ENCODE measurements at regions not wholly inside any gene's neighbourhood (a gene's known extent, or its start where the extent isn't known, plus 50 kb on each side); places are given as distances from the start of the nearest gene placed in this dataset.

DNA sequence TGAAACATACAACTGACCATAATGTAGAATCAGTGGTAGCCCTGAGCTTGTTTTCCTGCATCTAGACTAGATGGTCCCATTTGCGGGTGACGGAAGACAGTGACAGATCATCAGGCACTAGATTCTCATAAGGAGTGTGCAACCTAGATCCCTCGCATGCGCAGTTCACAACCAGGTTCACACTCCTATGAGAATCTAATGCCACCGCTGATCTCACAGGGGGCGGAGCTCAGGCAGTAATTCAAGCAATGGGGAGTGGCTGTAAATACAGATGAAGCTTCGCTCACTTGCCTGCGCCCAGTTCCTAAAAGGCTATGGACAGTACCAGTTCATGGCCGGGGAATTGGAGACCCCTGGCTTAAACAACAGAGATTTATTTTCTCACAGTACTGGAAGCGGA is 656.3 kb downstream of the HS3ST4 start:
- Histone ChIP-seq H3K27me3 (ENCODE audit: control insufficient read depth, insufficient read depth, low read length) (no peaks in the 10 kb centered on the region), H3K27ac (ENCODE audit: low read length) (no peak overlapping the region), H3K9ac (ENCODE audit: low read length) (no peak overlapping the region), H3K4me3 (ENCODE audit: low read length) (no peak overlapping the region), H3K4me1 (ENCODE audit: control insufficient read depth, low read depth, low read length) (no peaks in the 10 kb centered on the region), H3K36me3 (ENCODE audit: control insufficient read depth, low read depth, low read length) (no peaks in the 10 kb centered on the region), H3K9me3 (ENCODE audit: control insufficient read depth, low read depth, low read length) (no peaks in the 10 kb centered on the region)

- H3K9ac ChIP-seq (ENCODE audit: low read length): no peak overlapping the region
- no peaks in the 10 kb centered on the region for H3K36me3 ChIP-seq (ENCODE audit: control insufficient read depth, low read depth, low read length)
- H3K27ac ChIP-seq (ENCODE audit: low read length): no peak overlapping the region
- no peaks in the 10 kb centered on the region for H3K4me1 ChIP-seq (ENCODE audit: control insufficient read depth, low read depth, low read length)
- H3K9me3 ChIP-seq (ENCODE audit: control insufficient read depth, low read depth, low read length): no peaks in the 10 kb centered on the region
- no peaks in the 10 kb centered on the region for H3K27me3 ChIP-seq (ENCODE audit: control insufficient read depth, insufficient read depth, low read length)
- H3K4me3 ChIP-seq (ENCODE audit: low read length): no peak overlapping the region
Measured at GRCh38 chr16:26360867-26361266, 669.1 kb downstream of the HS3ST4 start.

DNA sequence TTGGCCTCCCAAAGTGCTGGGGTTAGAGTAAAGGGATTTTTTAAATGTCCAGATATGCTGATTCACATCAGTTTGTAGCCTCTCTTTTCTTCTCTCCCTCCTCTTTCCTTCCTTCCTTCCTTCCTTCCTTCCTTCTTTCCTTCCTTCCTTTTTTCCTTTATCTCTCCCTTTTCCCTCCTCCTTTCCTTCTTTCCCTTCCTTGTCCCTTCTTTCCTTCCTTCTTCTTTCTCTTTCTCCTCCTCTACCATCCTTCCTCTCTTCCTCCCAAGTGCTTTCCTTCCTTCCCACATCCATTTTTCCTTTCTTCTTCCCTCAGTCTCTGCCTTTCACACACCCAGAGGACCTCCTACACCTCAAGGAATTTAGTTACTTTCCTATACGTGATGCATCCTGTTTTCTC is 671.8 kb downstream of the HS3ST4 start:
- Histone ChIP-seq H3K4me1 (ENCODE audit: control insufficient read depth, low read depth, low read length) (no peaks in the 10 kb centered on the region), H3K9ac (ENCODE audit: low read length) (no peak overlapping the region), H3K9me3 (ENCODE audit: control insufficient read depth, low read depth, low read length) (no peaks in the 10 kb centered on the region), H3K36me3 (ENCODE audit: control insufficient read depth, low read depth, low read length) (no peaks in the 10 kb centered on the region), H3K27ac (ENCODE audit: low read length) (no peak overlapping the region), H3K4me3 (ENCODE audit: low read length) (no peak overlapping the region), H3K27me3 (ENCODE audit: control insufficient read depth, insufficient read depth, low read length) (no peaks in the 10 kb centered on the region)

DNA sequence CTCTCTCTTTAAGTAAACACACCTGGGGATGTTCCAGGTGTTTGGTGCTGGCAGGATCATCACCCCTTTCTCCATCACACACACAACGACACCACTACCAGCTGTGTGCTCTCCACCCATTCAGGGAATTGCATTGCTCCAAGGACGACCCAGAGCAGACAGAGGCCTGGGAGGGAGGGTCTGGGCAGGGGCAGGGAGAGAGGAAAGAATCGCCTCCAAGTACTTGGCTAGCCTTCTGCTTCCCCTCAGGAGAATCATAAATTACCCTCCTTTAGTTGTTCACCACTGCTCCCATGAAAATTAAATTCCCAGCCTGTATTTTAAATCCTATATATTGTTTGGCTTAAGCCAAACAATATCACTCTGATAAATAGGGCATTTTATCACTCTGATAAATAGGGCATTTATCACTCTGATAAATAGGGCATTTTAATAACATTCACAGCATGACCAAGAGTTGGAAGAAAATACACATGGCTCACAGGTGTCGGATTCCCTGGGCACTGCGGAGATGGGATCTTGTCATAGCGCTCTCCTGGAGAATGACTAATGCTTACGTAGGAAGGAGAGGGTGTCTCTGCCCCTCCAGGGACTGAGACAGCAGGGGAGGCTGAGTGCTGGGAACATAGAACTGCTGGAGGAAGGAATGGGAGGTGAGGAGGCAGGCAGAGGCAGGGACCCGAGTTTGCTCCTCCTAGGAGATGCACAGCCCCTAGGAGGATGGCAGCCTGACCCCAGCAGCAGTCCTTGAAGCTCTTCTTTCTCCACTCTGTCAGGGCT is 673.6 kb downstream of the HS3ST4 start:
- H3K27ac ChIP-seq (ENCODE audit: low read length): no peak overlapping the region
- H3K27me3 ChIP-seq (ENCODE audit: control insufficient read depth, insufficient read depth, low read length): no peaks in the 10 kb centered on the region
- no peak overlapping the region for H3K4me3 ChIP-seq (ENCODE audit: low read length)
- no peaks in the 10 kb centered on the region for H3K9me3 ChIP-seq (ENCODE audit: control insufficient read depth, low read depth, low read length)
- H3K36me3 ChIP-seq (ENCODE audit: control insufficient read depth, low read depth, low read length): no peaks in the 10 kb centered on the region
- no peak overlapping the region for H3K9ac ChIP-seq (ENCODE audit: low read length)
- H3K4me1 ChIP-seq (ENCODE audit: control insufficient read depth, low read depth, low read length): no peaks in the 10 kb centered on the region

GRCh38 chr16:26371349-26371869 is 679.6 kb downstream of the HS3ST4 start:
- no peaks in the 10 kb centered on the region for H3K27me3 ChIP-seq (ENCODE audit: control insufficient read depth, insufficient read depth, low read length)
- H3K9ac ChIP-seq (ENCODE audit: low read length): no peak overlapping the region
- H3K36me3 ChIP-seq (ENCODE audit: control insufficient read depth, low read depth, low read length): no peaks in the 10 kb centered on the region
- no peaks in the 10 kb centered on the region for H3K4me1 ChIP-seq (ENCODE audit: control insufficient read depth, low read depth, low read length)
- H3K27ac ChIP-seq (ENCODE audit: low read length): no peak overlapping the region
- H3K4me3 ChIP-seq (ENCODE audit: low read length): no peak overlapping the region
- H3K9me3 ChIP-seq (ENCODE audit: control insufficient read depth, low read depth, low read length): no peaks in the 10 kb centered on the region

DNA sequence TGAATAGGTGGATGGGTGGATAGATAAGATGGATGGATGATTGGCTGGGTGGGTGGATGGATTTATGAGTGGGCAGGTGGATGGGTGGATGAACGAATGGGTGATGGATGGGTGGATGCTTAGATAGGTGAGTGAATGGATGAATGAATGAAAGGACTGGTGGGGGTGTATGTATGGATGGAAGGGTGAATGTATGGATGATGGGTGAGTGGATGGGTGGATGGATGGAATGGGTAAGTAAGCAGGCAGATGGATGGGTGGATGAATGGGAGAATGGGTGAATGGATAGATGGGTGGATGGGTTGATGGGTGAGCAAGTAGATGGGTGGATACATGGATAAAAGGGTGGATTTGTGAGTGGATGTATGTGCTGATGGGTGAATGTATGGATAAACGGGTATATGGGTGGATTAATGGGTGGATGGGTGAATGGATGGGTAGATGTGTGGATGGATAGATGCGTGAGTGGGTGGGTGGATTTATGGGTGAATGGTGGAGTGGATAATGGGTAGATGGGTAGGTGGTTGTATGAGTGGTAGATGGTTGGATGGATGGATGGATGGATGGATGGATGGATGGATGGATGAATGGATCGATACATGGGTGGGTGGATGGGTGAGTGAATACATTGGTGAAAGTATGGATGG is 682.6 kb downstream of the HS3ST4 start:
- Histone ChIP-seq H3K4me3 (ENCODE audit: low read length) (no peak overlapping the region), H3K36me3 (ENCODE audit: control insufficient read depth, low read depth, low read length) (no peaks in the 10 kb centered on the region), H3K4me1 (ENCODE audit: control insufficient read depth, low read depth, low read length) (no peaks in the 10 kb centered on the region), H3K27me3 (ENCODE audit: control insufficient read depth, insufficient read depth, low read length) (no peaks in the 10 kb centered on the region), H3K9ac (ENCODE audit: low read length) (no peak overlapping the region), H3K9me3 (ENCODE audit: control insufficient read depth, low read depth, low read length) (no peaks in the 10 kb centered on the region), H3K27ac (ENCODE audit: low read length) (no peak overlapping the region)

GRCh38 chr16:26382586-26382985 is 684.1 kb upstream of the C16orf82 start:
- Histone ChIP-seq H3K27me3 (ENCODE audit: control insufficient read depth, insufficient read depth, low read length) (no peaks in the 10 kb centered on the region), H3K9me3 (ENCODE audit: control insufficient read depth, low read depth, low read length) (no peaks in the 10 kb centered on the region), H3K9ac (ENCODE audit: low read length) (no peak overlapping the region), H3K4me1 (ENCODE audit: control insufficient read depth, low read depth, low read length) (peaks cover 6% of the 10 kb centered on the region), H3K36me3 (ENCODE audit: control insufficient read depth, low read depth, low read length) (no peaks in the 10 kb centered on the region), H3K27ac (ENCODE audit: low read length) (no peak overlapping the region), H3K4me3 (ENCODE audit: low read length) (no peak overlapping the region)

GRCh38 chr16:26386096-26386495 is 680.6 kb upstream of the C16orf82 start:
- H3K27ac ChIP-seq (ENCODE audit: low read length): no peak overlapping the region
- no peak overlapping the region for H3K9ac ChIP-seq (ENCODE audit: low read length)
- H3K9me3 ChIP-seq (ENCODE audit: control insufficient read depth, low read depth, low read length): no peaks in the 10 kb centered on the region
- peaks cover 6% of the 10 kb centered on the region for H3K4me1 ChIP-seq (ENCODE audit: control insufficient read depth, low read depth, low read length)
- H3K4me3 ChIP-seq (ENCODE audit: low read length): no peak overlapping the region
- H3K27me3 ChIP-seq (ENCODE audit: control insufficient read depth, insufficient read depth, low read length): no peaks in the 10 kb centered on the region
- H3K36me3 ChIP-seq (ENCODE audit: control insufficient read depth, low read depth, low read length): no peaks in the 10 kb centered on the region

GRCh38 chr16:26391833-26392232 is 674.9 kb upstream of the C16orf82 start:
- H3K27ac ChIP-seq (ENCODE audit: low read length): no peak overlapping the region
- H3K4me3 ChIP-seq (ENCODE audit: low read length): no peak overlapping the region
- H3K9me3 ChIP-seq (ENCODE audit: control insufficient read depth, low read depth, low read length): no peaks in the 10 kb centered on the region
- H3K4me1 ChIP-seq (ENCODE audit: control insufficient read depth, low read depth, low read length): no peaks in the 10 kb centered on the region
- H3K36me3 ChIP-seq (ENCODE audit: control insufficient read depth, low read depth, low read length): no peaks in the 10 kb centered on the region
- no peaks in the 10 kb centered on the region for H3K27me3 ChIP-seq (ENCODE audit: control insufficient read depth, insufficient read depth, low read length)
- H3K9ac ChIP-seq (ENCODE audit: low read length): no peak overlapping the region

DNA sequence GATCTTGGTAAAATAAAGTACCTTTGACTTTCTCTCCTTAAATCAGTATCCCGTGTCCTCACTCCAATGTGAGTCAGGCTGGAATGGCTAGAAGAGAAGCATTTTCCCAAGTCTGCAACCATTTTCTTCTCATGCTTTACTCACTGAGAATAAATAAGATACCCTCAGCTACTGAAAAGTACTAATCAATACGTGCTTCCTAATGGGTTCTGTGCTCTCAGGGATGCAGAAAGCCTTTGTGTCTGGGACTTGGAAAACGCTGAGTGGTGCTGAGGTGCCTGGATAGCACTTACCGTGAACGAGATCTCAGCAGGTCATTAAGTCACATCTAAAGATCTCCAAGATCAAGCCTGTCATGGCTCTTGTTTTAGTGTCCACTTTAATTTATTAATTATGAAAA is 672.3 kb upstream of the C16orf82 start:
- no peaks in the 10 kb centered on the region for H3K9me3 ChIP-seq (ENCODE audit: control insufficient read depth, low read depth, low read length)
- no peak overlapping the region for H3K27ac ChIP-seq (ENCODE audit: low read length)
- H3K36me3 ChIP-seq (ENCODE audit: control insufficient read depth, low read depth, low read length): no peaks in the 10 kb centered on the region
- no peaks in the 10 kb centered on the region for H3K27me3 ChIP-seq (ENCODE audit: control insufficient read depth, insufficient read depth, low read length)
- H3K9ac ChIP-seq (ENCODE audit: low read length): no peak overlapping the region
- no peaks in the 10 kb centered on the region for H3K4me1 ChIP-seq (ENCODE audit: control insufficient read depth, low read depth, low read length)
- no peak overlapping the region for H3K4me3 ChIP-seq (ENCODE audit: low read length)

GRCh38 chr16:26395700-26396099 is 671.0 kb upstream of the C16orf82 start:
- no peak overlapping the region for H3K4me3 ChIP-seq (ENCODE audit: low read length)
- no peak overlapping the region for H3K9ac ChIP-seq (ENCODE audit: low read length)
- H3K36me3 ChIP-seq (ENCODE audit: control insufficient read depth, low read depth, low read length): no peaks in the 10 kb centered on the region
- H3K9me3 ChIP-seq (ENCODE audit: control insufficient read depth, low read depth, low read length): no peaks in the 10 kb centered on the region
- no peaks in the 10 kb centered on the region for H3K27me3 ChIP-seq (ENCODE audit: control insufficient read depth, insufficient read depth, low read length)
- H3K4me1 ChIP-seq (ENCODE audit: control insufficient read depth, low read depth, low read length): no peaks in the 10 kb centered on the region
- no peak overlapping the region for H3K27ac ChIP-seq (ENCODE audit: low read length)
